SU-DHL-6 (cell line): ENCODE measurements at regions not wholly inside any gene's neighbourhood (a gene's known extent, or its start where the extent isn't known, plus 50 kb on each side); places are given as distances from the start of the nearest gene placed in this dataset.

Experiments used
- CTCF ChIP-seq: fragments of 200-600 bp; sonication (generic); IDR thresholded peaks from one replicate; pipeline ENCODE4 v1.5.1; 2017; ENCODE audit warnings: antibody characterized with exemption, mild to moderate bottlenecking, low read length, moderate library complexity; ENCODE audit not compliant: insufficient read depth, poor library complexity, severe bottlenecking
- EZH2phosphoT487 ChIP-seq: fragments of 200-600 bp; sonication (generic), shearing (Covaris generic); conservative IDR thresholded peaks from 2 replicates; pipeline ENCODE4 v1.6.1; 2018; ENCODE audit warnings: mild to moderate bottlenecking, antibody characterized with exemption, low read length, moderate library complexity, mixed read lengths

- no peak for TF ChIP-seq CTCF
- TF ChIP-seq EZH2phosphoT487, result no peak
Observed at GRCh38 chr2:186052930-186053329, 314.3 kb downstream of the FSIP2 start.
